HCT116 (cell line): ENCODE measurements at regions not wholly inside any gene's neighbourhood (a gene's known extent, or its start where the extent isn't known, plus 50 kb on each side); places are given as distances from the start of the nearest gene placed in this dataset.

Experiments
- ELF1 ChIP-seq: IDR thresholded peaks from 2 replicates; pipeline ENCODE4 v1.6.1; 2012; ENCODE audit warnings: low read depth, borderline replicate concordance
- JUND ChIP-seq: IDR thresholded peaks from 2 replicates; pipeline ENCODE4 v1.6.1; 2012
- POLR2A ChIP-seq: IDR thresholded peaks from 2 replicates; pipeline ENCODE4 v1.7.0; 2011; ENCODE audit warnings: borderline replicate concordance; ENCODE audit not compliant: insufficient read depth, insufficient read length; ENCODE audit errors: extremely low read depth
- SIN3A ChIP-seq: IDR thresholded peaks from 2 replicates; pipeline ENCODE4 v1.6.1; 2012; ENCODE audit warnings: low read depth
- SRF ChIP-seq: IDR thresholded peaks from 2 replicates; pipeline ENCODE4 v1.6.1; 2012; ENCODE audit warnings: low read depth
- ZBTB33 ChIP-seq: IDR thresholded peaks from 2 replicates; pipeline ENCODE4 v1.6.1; 2011; ENCODE audit warnings: mild to moderate bottlenecking, low read length, moderate library complexity; ENCODE audit not compliant: insufficient replicate concordance; ENCODE audit errors: extremely low read depth
- TF ChIP-seq, protein P1 (sequence below), 3 experiments: fragments of 200-600 bp in 1 of 3; sonication (generic) in 1 of 3; IDR thresholded peaks in 2 of 3; conservative IDR thresholded peaks in 1 of 3; 2 replicates each; pipeline ENCODE4 v1.5.1; 2012 to 2017; ENCODE audit warnings: low read depth in 2 of 3, low read length in 2 of 3, antibody characterized with exemption in 1 of 3, borderline replicate concordance in 1 of 3, control low read depth in 1 of 3, mild to moderate bottlenecking in 1 of 3, mixed read lengths in 1 of 3, mixed run types in 1 of 3, moderate library complexity in 1 of 3; ENCODE audit not compliant: insufficient read depth in 1 of 3

DNA sequence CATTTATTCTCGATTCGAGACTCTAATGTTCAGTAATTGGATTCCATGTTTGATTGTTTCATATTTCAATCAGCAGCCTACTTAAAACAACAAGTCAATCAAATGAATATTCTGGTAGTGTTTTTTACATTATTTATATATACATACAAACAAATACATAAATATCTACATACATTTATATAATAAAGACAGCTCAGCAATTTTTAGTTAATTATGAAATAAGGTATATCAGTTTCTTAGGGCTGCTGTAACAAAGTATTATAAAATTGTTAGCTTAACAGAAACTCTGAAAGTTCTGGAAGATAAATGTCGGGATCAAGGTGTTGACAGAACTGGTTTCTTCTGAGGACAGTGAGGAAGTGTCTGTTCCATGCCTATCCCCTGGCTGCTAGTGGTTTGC is 105.9 kb downstream of the MGST1 start:
- TF ChIP-seq SIN3A (no peak), ZBTB33 (no peak), ELF1 (no peak), SRF (no peak), POLR2A (no peak), JUND (no peak)
- TF ChIP-seq, protein P1, sequence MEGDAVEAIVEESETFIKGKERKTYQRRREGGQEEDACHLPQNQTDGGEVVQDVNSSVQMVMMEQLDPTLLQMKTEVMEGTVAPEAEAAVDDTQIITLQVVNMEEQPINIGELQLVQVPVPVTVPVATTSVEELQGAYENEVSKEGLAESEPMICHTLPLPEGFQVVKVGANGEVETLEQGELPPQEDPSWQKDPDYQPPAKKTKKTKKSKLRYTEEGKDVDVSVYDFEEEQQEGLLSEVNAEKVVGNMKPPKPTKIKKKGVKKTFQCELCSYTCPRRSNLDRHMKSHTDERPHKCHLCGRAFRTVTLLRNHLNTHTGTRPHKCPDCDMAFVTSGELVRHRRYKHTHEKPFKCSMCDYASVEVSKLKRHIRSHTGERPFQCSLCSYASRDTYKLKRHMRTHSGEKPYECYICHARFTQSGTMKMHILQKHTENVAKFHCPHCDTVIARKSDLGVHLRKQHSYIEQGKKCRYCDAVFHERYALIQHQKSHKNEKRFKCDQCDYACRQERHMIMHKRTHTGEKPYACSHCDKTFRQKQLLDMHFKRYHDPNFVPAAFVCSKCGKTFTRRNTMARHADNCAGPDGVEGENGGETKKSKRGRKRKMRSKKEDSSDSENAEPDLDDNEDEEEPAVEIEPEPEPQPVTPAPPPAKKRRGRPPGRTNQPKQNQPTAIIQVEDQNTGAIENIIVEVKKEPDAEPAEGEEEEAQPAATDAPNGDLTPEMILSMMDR (IDR thresholded peaks at IDR 0.05 in 2 of 3, conservative IDR thresholded peaks at IDR 0.05 in 1 of 3; ENCODE audit: borderline replicate concordance in 1 of 3, insufficient read depth in 1 of 3, low read depth in 2 of 3, low read length in 2 of 3), result no peak
